Tibial artery (tissue), 4 donors: ENCODE measurements at regions not wholly inside any gene's neighbourhood (a gene's known extent, or its start where the extent isn't known, plus 50 kb on each side); places are given as distances from the start of the nearest gene placed in this dataset.
A peak's percentile ranks its signal among the peaks of the same experiment; 100 is the strongest.
"Not testable (repeated sequence)": the region's sequence is repeated elsewhere in the genome, so short reads cannot be mapped to it uniquely, and the experiment has no call there.

Source experiments
- DNase-seq, 2 donors: peaks; one replicate each; pipeline ENCODE4 v3.0.0-alpha.2; 2019
- H3K27ac ChIP-seq, 2 donors: fragments of 200-600 bp; sonication (generic) in 1 of 2; 1 replicate in 1 of 2; 2 replicates in 1 of 2; pipeline ENCODE4 v1.5.1; 2018 to 2019; ENCODE audit warnings: mild to moderate bottlenecking in 1 of 2
- H3K27me3 ChIP-seq, 2 donors: fragments of 200-600 bp; sonication (generic) in 1 of 2; one replicate each; pipeline versions ENCODE4 v1.5.1 to v1.6.0; 2016 to 2019
- H3K36me3 ChIP-seq, 3 donors: fragments of 200-600 bp; sonication (generic) in 2 of 3; one replicate each; pipeline ENCODE4 v1.5.1; 2016 to 2019; ENCODE audit warnings: mild to moderate bottlenecking in 2 of 3
- H3K4me1 ChIP-seq, 4 donors: fragments of 200-600 bp; sonication (generic) in 2 of 4; 1 replicate in 3 of 4; 2 replicates in 1 of 4; pipeline ENCODE4 v1.5.1; 2016 to 2019
- H3K4me3 ChIP-seq, 2 donors: fragments of 200-600 bp; sonication (generic) in 1 of 2; 1 replicate in 1 of 2; 2 replicates in 1 of 2; pipeline ENCODE4 v1.5.1; 2018 to 2019; ENCODE audit warnings: mild to moderate bottlenecking in 2 of 2
- H3K9me3 ChIP-seq, 3 donors: fragments of 200-600 bp; sonication (generic) in 1 of 3; one replicate each; pipeline ENCODE4 v1.5.1; 2016 to 2019
- CTCF ChIP-seq, 2 experiments: fragments of 200-600 bp in 1 of 2; fragments of 450-650 bp in 1 of 2; IDR thresholded peaks; one replicate each; pipeline ENCODE4 v1.5.1; 2017 to 2019; ENCODE audit warnings: antibody characterized with exemption in 2 of 2, mild to moderate bottlenecking in 1 of 2, moderate library complexity in 1 of 2
- intact Hi-C: fragments of 100-400 bp; cut with DNase I; formaldehyde crosslinking; loops from one replicate; pipeline ENCODE4 v1.15.0; 2023; ENCODE audit warnings: low total_unique reads

- intact Hi-C loops: no loop called here
- no peak for TF ChIP-seq CTCF (IDR thresholded peaks at IDR 0.05)
- no peaks in the 10 kb centered on the region for H3K27me3 ChIP-seq
Observed at GRCh38 chr6:37078814-37079213, 73.4 kb downstream of the FGD2 start.

GRCh38 chr6:37081042-37081607, 75.7 kb downstream of the FGD2 start:
- Histone ChIP-seq H3K4me1 (peaks cover 0 to 15% (median 10%) of the 10 kb centered on the region in 4 donors), H3K27me3 (no peaks in the 10 kb centered on the region), H3K4me3 (no peak overlapping the region), H3K36me3 (no peaks in the 10 kb centered on the region), H3K27ac (no peak overlapping the region), H3K9me3 (no peaks in the 10 kb centered on the region)
- TF ChIP-seq CTCF (IDR thresholded peaks at IDR 0.05): no peak
- no peak for DNase-seq
- intact Hi-C loops: no loop called here

More at GRCh38 chr6:37078814-37079213, 73.4 kb downstream of the FGD2 start:
- no peak for DNase-seq
- Histone ChIP-seq H3K27ac (no peak overlapping the region), H3K9me3 (no peaks in the 10 kb centered on the region), H3K4me3 (no peak overlapping the region), H3K4me1 (peaks cover 0 to 15% (median 10%) of the 10 kb centered on the region in 4 donors), H3K36me3 (no peaks in the 10 kb centered on the region)

- Histone ChIP-seq H3K9me3 (no peaks in the 10 kb centered on the region), H3K27me3 (no peaks in the 10 kb centered on the region), H3K36me3 (no peaks in the 10 kb centered on the region), H3K4me3 (no peak overlapping the region), H3K27ac (no peak overlapping the region), H3K4me1 (peaks cover 0 to 14% (median 7%) of the 10 kb centered on the region in 4 donors)
- DNase-seq: no peak
- intact Hi-C loops: no loop called here
- no peak for TF ChIP-seq CTCF (IDR thresholded peaks at IDR 0.05)
Observed at GRCh38 chr6:37082390-37083130, 77.1 kb downstream of the FGD2 start.

- H3K9me3 ChIP-seq: no peaks in the 10 kb centered on the region
- H3K27me3 ChIP-seq: no peaks in the 10 kb centered on the region
- TF ChIP-seq CTCF (IDR thresholded peaks at IDR 0.05): no peak
- no peaks in the 10 kb centered on the region for H3K36me3 ChIP-seq
- intact Hi-C loops: no loop called here
- H3K27ac ChIP-seq: no peak overlapping the region
- no peak overlapping the region for H3K4me3 ChIP-seq
- H3K4me1 ChIP-seq: peaks cover 0 to 7% (median 0%) of the 10 kb centered on the region in 4 donors
- peak; percentile 78 to 81 for DNase-seq
Observed at GRCh38 chr6:37083243-37084138, 78.0 kb downstream of the FGD2 start.

- H3K9me3 ChIP-seq, H3K4me1 ChIP-seq, DNase-seq, H3K27ac ChIP-seq, H3K4me3 ChIP-seq, H3K27me3 ChIP-seq, H3K36me3 ChIP-seq, intact Hi-C loops: not testable (repeated sequence)
Observed at GRCh38 chr6:37084665-37085064, 79.2 kb downstream of the FGD2 start.

GRCh38 chr6:37085198-37085597, 79.7 kb downstream of the FGD2 start:
- no peaks in the 10 kb centered on the region for H3K36me3 ChIP-seq
- intact Hi-C loops: no loop called here
- no peaks in the 10 kb centered on the region for H3K27me3 ChIP-seq
- no peaks in the 10 kb centered on the region for H3K9me3 ChIP-seq
- H3K4me3 ChIP-seq: no peak overlapping the region
- no peak for TF ChIP-seq CTCF (IDR thresholded peaks at IDR 0.05)
- DNase-seq: no peak
- no peak overlapping the region for H3K27ac ChIP-seq
- peaks cover 0 to 7% (median 0%) of the 10 kb centered on the region in 4 donors for H3K4me1 ChIP-seq
